Fibroblast of skin of right quadriceps (primary cell): ENCODE measurements at regions not wholly inside any gene's neighbourhood (a gene's known extent, or its start where the extent isn't known, plus 50 kb on each side); places are given as distances from the start of the nearest gene placed in this dataset.

Experiments
- DNase-seq: peaks from one replicate; pipeline ENCODE4 v3.0.0-alpha.2; 2013

DNA sequence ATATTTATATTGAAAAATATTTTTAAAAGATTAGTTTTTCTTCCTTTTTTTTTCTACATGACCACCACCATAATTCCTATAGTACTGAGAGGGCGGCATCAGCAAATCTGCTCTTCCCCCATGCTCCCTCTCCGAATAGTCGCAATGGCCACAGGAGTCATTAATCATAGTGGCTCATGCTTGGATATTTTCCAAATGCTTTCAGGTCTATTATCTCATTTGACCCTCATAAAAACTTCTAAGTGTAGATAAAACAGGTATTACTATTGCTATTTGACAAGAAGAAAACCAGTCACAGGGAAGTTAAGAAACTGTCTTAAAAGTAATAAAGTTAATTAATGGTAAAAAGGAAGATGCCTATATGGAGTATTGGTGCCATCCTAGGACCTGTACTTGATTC lies 440.7 kb downstream of the CMPK2 start:
- DNase-seq: no peak

DNA sequence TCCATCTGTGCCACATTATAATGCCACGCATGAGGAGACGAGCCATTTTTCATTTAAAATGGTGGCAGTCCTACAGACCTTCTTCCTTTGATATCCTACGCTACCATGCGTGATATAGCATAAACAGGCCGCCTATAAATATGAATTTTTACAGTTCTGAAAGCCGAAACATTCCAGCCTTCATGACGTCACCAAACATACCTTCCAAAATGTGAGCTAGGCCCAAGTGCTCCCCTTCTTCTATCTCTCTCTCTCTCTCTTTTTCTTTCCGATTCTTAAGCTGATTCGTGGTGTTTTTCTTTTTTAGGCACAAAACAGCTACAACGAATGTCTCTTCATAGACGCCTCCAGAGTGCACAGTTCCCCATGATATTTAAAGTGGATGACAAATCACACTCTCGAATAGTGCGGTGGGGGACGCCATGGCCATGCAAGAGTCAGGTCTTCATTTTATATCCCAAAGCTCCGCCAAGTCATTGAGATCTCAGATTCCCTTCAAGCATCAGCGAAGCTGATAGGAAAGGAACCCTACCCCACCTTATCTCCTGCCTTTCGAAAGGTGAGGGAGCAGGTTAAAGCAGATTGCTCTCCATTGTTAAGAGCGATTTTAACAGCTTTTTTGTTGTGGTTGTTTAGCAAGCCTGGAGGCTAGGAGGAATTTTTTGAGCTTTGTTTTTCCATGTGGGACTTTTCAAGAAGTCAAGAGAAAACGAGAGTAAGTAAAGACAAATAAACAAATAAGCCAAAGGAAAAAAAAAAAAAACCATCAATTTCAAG lies 436.3 kb downstream of the CMPK2 start:
- no peak for DNase-seq

DNA sequence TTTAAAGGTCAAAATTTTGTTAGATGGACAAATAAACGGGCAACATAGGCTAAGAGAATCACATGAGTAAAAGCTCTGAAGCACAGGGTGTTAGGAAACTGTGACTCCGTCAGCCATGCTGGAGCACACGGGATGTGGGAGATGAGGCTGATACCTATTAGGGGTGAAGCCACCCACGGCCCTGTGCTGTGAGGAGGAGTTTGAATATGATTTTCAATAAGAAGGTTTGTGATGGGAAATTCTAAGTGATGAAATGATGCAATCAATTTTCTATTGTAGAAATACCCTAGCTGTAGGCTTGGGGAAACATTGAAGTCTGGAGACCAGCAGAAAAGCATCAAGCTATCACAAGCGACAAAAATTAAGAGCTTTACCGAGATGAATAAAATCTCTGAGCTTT lies 431.3 kb downstream of the CMPK2 start:
- no peak for DNase-seq

DNA sequence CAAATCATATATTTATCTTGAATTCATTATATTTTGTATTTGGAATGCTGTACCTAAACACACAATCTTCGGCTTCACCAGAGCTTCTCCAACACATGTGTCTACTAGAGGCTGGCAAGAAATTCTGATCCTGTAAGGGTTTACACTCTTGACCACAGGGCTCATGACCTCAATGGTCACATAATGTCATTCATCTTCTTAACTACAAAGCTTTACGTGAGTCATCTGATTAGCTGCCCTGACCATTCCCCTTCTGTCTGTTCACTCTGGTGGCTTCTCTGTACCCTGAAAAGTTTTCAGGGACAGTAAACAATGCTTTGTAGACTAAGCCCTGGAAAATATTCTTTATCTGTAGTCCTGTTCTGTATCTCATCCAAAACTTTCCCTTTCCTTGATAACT lies 423.9 kb downstream of the CMPK2 start:
- no peak for DNase-seq

DNA sequence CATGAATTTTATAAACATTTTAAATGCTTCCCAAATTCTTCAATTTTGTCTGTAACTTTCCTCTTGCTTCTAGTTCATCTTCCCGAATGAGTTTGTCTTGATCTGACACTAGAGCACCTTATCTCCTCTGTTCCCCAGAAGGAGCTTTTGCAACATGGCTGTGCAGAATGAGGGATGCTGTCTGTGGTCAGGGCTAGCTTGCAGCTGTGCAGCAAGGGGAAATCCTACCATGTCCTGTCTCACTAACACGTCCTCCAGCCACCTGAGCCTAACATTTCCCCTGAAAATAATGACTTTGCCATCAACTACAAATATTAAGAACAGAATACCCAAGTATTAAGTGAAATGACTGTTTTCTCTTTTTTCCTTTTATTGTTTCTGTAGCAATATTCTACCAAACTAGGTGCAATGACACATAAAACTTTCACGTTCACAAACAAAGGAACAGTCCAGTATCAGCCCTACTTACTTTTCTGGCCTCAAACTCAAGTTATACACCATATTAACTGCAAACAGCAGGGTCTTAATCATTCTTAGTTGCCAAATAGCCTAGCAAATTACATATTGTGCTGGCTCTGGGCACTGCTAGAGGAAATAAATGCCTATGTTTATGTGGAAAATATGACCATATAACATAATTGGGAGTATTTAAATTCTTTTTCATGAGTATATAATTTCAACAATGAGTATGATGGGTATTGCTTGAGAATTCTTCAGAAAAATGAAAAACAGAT lies 423.3 kb downstream of the CMPK2 start:
- no peak for DNase-seq

DNA sequence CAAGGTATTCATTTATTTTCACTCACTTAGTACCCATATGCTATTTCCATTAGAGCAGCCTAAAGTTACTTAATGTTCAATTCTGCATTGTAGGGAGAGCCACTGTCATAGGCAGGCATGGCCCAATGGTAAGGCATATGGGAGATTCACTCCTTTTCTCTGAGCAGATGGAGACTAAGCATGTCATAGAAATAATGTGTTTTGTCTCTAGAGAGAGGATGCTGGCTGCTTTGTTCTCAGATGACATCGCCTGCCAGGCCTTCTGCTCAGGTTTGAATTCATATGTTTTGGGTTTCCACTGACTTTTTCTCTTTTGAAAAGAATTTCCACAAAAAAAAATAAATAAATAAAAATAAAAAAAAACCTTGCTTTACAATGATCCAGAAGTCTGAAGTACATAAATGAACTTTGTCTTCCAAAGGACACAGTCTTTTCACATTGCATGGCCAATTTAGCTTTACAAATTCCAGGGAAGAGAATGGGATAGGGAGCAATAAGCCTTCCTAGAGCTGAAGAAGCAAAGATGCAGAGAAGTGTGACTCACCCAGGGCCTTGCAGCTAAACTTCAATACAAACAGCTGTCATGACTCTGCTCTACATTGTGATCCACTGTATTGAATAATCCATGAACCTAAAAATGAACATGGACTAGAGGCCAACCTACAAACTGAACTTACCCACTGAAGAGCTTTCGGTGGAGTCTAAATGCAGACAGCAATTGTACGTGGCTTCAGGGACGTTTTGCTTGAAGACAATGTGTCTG lies 422.5 kb downstream of the CMPK2 start:
- no peak for DNase-seq

DNA sequence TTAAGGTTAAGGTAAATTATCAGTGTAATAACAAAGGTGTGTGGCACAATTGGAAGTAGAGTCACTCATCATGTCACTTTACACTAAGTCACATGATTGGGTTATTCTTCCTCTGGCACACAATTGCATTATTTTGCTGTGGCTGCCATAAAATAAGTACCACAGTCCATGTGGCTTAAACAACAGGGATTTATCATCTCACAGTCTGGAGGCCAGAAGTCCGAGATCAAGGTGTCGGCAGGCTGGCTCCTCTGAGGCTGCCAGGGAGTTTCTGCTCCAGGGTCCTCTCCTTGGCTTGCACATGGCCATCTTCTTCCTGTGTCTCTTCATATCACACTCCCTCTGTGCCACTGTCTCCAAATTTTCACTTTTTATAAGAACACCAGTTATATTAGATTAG lies 421.2 kb downstream of the CMPK2 start:
- no peak for DNase-seq

DNA sequence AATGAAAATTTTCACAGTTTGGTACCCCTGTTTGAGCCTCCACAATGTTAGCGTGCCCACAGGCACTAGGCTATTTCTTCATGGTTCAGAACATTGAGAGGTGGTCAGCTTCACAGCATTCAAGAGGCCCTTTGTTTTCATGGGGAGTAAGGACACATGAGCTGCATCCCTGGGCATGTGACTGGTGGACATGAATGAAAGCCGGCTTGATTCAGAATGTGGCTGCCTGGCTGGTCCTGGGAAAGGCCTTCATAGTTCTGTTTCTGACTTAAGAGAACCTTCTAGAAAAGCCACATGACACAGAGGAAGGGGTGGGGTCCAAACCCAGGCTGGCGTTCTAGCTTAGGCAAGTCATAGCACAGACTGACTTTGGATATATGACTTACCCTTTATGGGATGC lies 420.6 kb downstream of the CMPK2 start:
- DNase-seq: no peak

DNA sequence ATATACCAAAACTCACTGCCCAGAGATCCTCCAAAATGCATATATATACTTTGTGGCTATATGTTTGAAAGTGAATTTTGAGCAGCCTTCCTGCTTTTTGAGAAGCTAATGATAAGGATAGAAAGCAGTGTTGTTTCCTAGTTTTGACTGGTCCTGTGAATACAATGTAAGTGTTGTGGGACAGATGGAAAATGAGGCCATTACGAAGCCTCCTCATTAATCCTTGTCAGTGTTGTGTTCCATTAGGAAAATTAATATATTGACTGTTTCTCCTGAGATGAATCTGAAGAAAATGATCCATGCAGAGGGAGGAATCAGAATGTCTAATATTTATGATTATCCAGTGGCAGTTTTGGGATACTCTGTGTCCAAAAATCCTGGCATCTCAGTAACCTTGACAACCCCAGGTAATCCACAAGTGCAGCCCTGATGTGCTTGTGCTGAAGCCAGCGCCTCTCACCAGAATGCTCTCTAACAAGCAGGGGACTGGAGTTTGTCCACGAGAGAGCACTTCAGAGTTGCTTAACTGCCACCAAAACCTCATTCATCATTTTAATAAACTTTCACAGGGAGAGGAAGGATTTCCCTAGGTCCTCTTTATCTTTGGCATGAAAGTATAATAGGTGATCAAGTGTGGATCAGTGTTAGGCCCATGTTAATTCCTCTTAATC lies 418.6 kb downstream of the CMPK2 start:
- no peak for DNase-seq

DNA sequence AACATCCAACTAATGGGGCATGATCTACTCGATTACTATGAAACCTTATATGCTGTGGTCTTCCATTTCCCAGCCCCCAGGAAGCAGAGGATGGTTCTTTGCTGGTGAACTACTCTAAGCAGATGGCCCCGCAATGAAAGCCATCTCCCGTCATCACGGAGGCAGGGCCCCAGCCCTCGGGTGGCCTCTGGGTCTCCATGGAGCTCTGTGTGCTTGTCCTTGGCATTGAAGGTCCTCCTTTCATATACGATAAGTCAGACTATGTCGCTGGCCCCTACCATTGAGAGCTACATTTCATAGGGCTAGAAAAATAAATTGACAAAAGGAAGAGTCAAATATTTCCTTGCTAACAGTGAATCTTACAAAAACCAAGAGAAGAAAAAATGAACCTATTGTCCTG lies 416.8 kb downstream of the CMPK2 start:
- no peak for DNase-seq

DNA sequence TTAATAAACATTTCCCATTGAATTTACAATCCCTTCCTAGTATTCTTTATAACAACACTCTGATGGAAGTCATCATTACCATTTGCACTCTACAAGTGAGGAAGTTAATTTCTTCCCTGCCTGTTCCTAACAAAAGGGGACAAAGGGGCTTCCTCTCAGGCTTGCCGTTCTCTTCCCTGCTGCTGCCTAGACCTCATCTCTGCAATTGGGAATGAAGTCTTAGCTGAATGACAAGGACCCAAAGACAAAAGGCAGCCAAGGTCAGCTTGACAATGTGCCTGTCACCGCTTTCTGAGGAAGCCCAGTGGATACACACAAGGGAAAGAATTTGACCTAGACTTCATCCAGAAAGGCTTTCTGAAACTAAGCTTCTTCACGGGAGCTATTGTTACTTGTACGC lies 416.4 kb downstream of the CMPK2 start:
- no peak for DNase-seq

DNA sequence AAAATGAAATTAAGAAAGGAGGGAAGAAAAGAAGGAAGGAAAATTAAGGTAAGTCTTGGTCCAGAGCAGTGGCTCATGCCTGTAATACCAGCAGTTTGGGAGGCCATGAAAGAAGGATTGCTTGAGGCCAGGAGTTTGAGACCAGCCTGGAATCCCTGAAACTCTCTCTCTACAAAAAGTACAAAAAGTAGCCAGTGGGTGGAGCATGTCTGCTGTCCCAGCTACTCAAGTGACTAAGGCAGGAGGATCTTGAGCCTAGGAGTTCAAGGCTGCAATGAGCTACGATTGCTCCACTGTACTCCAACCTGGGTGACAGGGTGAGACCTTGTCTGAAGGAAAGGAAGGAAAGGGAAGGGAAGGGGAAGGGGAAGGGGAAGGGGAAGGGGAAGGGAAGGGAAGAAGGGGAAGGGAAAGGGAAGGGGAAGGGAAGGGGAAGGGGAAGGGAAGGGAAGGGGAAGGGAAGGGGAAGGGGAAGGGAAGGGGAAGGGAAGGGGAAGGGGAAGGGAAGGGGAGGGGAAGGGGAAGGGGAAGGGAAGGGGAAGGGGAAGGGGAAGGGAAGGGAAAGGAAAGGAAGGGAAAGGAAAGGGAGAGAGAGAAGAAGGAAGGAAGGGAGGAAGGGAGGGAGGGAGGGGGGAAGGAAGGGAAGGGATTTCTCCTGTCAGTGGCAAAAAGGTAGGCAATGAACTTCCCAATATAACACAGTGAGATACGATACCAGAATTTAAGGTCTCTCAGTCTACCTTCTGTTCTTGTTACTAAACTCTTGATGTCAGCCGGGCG lies 412.8 kb downstream of the CMPK2 start:
- peak; percentile 22 for DNase-seq

DNA sequence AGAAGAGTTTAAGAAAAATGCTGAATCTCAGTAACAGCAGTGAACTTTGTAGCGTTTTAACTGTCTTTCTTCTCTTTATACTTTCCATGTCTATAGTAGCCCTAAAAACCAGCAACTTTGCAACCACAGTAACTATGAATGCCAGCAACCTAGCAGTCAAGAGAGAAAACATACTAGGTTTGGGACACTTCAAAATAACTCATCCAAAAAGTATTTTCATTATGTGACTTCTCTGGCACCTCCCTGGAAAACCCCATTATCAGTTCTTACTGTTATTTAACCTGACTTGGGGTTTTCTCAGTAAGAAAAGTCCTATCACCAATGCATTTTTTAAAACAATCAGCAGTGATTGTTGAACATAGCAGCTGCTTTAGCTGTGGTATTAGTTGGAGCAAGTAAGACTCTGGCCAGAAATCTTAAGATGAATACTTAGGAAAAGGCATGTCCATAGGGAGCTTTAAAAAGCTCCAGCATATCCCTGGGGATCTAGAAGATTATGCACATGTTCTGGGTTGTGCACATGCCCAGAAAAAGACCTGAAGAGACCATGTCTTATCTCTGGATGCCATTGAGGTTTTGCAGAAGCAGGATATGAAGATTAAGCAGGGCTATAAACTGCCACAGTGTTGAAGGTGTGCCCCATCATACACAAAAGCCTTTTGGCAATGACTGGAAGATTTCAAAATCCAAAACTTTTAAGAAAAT lies 411.3 kb downstream of the CMPK2 start:
- no peak for DNase-seq

DNA sequence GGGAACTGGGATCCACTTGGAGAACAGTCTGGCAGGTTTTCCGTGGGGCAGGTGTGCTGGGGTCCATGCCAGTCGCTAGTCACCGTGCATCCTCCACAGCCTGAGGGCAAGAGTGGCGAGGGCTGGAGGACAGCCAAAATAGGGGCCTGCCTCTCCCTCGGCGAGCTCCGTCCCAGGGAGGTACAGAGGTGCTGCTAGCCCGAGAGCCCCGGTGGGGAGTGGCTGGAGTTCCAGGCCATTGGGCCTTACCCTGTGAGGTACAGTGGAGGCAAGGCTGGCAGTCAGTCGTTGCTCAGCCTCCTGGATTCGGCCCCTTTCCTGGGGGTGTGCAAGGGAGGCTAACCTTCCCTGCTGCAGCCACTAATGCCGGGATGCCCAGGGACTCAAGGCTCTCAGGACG lies 406.6 kb downstream of the CMPK2 start:
- no peak for DNase-seq

DNA sequence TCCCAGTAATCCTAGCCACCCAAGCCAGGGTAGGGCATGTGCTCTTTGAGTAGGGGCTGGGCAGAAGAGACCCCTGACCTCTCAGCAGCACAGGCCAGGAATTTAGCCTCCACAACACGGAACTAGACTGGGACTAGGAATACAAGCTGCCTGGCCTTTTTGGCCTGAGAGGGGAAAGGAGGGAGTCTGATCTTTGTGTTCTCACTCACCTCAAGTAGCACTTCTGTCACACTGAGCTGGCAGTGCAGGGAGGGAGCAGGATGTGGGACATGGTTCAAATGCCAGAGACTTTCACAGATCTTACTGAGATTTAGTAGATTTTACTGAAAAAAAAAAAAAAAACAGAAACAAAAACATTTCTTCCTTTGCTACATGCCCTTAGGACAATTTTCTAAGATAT lies 395.2 kb downstream of the CMPK2 start:
- no peak for DNase-seq

DNA sequence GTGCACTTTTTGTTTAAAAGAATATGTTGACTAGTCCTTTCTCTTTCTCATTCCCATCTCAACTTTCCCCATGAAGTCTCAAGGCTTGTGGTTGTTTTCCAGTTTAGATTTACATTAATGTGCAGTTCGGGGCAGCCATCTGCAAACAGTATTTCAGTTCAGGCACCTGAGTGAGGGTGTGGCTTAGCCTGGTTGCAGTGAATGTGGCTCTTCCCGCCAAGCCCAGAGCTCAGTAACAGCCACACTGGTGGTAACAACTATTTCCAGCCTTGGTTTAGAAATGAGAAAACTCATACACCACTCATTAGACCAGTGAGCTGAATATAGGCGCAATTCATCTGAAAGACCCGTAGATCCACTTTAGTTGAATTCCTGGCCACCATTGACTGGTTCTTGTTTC lies 394.3 kb downstream of the CMPK2 start:
- no peak for DNase-seq

DNA sequence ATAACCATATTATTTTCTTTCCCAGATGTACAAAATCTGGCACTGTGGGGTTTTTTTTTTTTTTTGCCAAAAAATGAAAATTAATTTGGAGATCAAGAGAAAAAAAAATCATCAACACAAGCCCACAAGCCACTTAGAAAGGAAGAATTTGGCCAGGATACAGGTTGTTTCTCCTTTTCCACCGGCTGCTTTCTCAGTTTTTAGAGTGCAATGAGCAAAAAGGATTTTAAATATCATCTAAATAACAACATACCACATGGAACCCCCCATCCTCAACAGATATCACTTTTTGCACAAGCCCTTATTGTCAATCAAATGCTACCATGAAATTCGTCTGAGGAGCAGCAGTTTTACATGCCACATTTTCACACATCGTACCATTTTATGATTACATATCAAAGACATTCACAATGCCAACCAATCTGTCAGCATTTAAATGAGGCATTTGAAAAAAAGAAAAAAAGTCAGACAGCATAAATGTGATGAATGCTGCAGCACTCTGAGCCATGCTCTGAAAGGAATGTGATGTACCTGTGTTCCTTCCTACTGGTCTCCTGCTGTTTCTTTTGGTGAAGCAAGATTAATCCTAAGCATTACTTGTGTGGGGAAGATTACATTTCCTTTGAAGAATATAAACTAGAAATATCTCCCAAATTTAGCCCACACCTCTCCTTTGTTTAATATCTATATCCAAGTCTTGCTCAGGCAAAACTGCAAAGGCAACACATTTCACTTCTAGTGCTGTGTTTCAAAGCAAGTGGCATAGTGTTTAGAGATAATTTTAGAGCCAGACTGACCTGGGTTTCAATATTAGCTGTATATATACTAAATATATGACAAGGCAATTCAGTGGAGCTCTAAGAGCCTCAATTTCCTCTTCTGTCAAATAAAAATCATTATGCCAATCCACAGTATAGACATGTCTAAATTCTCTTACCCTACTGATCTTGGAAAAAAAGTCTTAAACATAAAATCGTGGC lies 391.3 kb downstream of the CMPK2 start:
- no peak for DNase-seq

DNA sequence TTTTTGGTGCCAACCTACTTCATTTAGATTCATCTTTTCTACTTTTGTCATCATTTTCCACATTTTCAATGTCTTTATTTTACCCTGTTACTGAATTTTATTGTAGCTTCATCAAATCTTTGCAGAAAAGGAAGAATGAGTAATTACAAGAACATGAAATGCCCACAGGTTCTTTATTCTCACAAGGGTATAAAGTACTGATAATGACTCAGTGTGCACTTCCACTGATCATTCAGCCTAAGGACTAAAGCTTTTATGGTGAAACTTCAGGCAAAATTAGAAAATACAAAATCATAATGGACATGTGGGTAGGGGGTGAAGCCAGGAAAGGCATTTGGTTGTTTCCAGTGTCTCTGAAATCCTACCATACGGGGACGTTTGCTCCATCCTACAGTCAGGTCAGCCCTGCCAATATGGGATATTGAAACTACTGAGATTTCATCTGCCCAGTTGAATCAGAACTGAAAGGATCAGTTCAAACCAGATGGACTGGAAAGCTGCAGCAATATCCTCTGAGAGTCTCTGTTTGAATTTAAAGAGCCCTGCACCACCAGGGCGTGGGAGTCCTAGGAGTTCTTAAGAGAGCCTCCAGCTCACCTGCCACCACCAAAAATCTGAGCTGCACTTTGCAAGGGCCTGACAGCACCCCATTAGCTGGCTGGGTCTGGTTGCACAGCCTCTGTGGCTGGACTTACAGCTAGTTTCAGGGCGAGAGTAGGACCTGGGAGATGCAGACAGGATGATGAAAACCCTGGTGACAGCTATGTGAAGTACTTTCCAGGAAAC lies 390.4 kb downstream of the CMPK2 start:
- DNase-seq: no peak

DNA sequence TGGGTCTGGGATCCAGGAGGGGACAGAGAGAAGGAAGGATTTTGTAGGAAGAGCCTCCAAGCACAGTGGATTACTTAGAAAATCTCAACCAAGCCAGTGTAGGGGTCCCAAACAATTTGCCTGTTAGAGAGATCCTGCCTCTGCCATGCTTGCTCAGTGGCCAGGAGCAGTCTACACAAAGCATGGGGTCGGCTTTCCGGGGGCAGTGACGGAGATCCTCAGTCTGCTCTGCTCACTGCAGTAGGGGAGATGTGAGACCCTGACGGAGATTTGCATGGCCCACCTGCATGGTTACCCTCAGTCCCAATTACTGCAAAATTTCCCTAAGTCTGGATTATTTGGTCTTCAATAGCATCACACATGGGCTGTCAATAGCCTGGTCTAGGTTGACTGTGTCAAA lies 385.2 kb downstream of the CMPK2 start:
- DNase-seq: no peak

DNA sequence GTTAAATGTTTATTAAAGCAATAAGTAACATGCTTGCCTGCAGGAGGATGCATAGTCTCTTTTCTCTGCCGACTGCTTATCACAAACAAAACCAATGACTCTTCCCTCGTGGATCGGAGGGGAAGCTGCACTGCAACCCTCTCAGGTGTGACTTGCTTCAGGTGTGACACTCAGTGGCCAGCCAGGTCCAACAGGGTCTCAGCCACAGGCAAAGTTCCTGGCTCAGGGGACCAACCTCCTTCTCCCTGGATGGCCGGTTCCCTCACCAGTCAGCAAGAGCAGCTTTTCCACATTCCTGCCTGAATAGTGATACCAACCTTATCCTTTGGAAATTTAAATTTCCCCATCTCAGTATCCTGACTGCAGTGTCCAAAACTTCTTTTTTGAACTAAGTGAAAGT lies 383.5 kb downstream of the CMPK2 start:
- no peak for DNase-seq
